Left colon (tissue), 2 donors: ENCODE measurements at regions not wholly inside any gene's neighbourhood (a gene's known extent, or its start where the extent isn't known, plus 50 kb on each side); places are given as distances from the start of the nearest gene placed in this dataset.

Source experiments
- ATAC-seq: fragments of 200-7000 bp; cut with Tn5 transposase; one replicate; pipeline ENCODE4 v1.9.1; 2020; ENCODE audit warnings: mild to moderate bottlenecking, moderate library complexity
- DNase-seq, 2 donors: peaks; one replicate each; pipeline ENCODE4 v3.0.0-alpha.2; 2020
- intact Hi-C, 2 donors: fragments of 100-400 bp; cut with DNase I in 1 of 2; cut with micrococcal nuclease in 1 of 2; formaldehyde crosslinking; loops; one replicate each; pipeline versions ENCODE4 v1.11.2 to v1.14.0; 2022; cut with DNase I, micrococcal nuclease
- donor health status: DM: no; HTN: no; CAD: no.
- donor health status: DM: yes; HTN: yes; CAD: no.

- DNase-seq (no peak), ATAC-seq (no peak)
- intact Hi-C loops = no loop called here
Observed at GRCh38 chr9:3161912-3162311, 318.0 kb upstream of the PUM3 start.

- no peak for ATAC-seq
- intact Hi-C loops = no loop called here
- DNase-seq = no peak
Observed at GRCh38 chr9:3157011-3157410, 313.1 kb upstream of the PUM3 start.

- ATAC-seq (no peak), DNase-seq (no peak)
- intact Hi-C loops = no loop called here
Observed at GRCh38 chr9:3151672-3152576, 308.0 kb upstream of the PUM3 start.

GRCh38 chr9:3150074-3150473 is 306.2 kb upstream of the PUM3 start:
- intact Hi-C loops = no loop called here
- ATAC-seq (no peak), DNase-seq (no peak)

- intact Hi-C loops = no loop called here
- DNase-seq (no peak), ATAC-seq (no peak)
Observed at GRCh38 chr9:3138231-3139229, 294.6 kb upstream of the PUM3 start.

GRCh38 chr9:3137347-3137695 is 293.4 kb upstream of the PUM3 start:
- ATAC-seq = no peak
- intact Hi-C loops = no loop called here
- DNase-seq = no peak

GRCh38 chr9:3136686-3137346 is 292.9 kb upstream of the PUM3 start:
- intact Hi-C loops = no loop called here
- no peak for DNase-seq
- no peak for ATAC-seq

- ATAC-seq (no peak), DNase-seq (no peak)
- intact Hi-C loops = no loop called here
Observed at GRCh38 chr9:3136230-3136629, 292.3 kb upstream of the PUM3 start.

GRCh38 chr9:3127564-3127963 is 283.7 kb upstream of the PUM3 start:
- no peak for ATAC-seq
- no peak for DNase-seq
- intact Hi-C loops = no loop called here

- intact Hi-C loops = no loop called here
- no peak for ATAC-seq
Observed at GRCh38 chr9:3125602-3126405, 281.9 kb upstream of the PUM3 start.

GRCh38 chr9:3124001-3124400 is 280.1 kb upstream of the PUM3 start:
- intact Hi-C loops = no loop called here
- ATAC-seq (no peak), DNase-seq (no peak)

More at GRCh38 chr9:3125602-3126405, 281.9 kb upstream of the PUM3 start:
- DNase-seq = no peak

- intact Hi-C loops = no loop called here
- no peak for ATAC-seq
- no peak for DNase-seq
Observed at GRCh38 chr9:3118081-3118480, 274.2 kb upstream of the PUM3 start.

GRCh38 chr9:3099646-3100045 is 255.8 kb upstream of the PUM3 start:
- DNase-seq (no peak), ATAC-seq (no peak)
- intact Hi-C loops = no loop called here

GRCh38 chr9:3088219-3088618 is 244.3 kb upstream of the PUM3 start:
- DNase-seq (no peak), ATAC-seq (no peak)
- intact Hi-C loops = no loop called here

GRCh38 chr9:3087697-3088096 is 243.8 kb upstream of the PUM3 start:
- intact Hi-C loops = no loop called here
- ATAC-seq (no peak), DNase-seq (no peak)

GRCh38 chr9:3080951-3081350 is 237.1 kb upstream of the PUM3 start:
- intact Hi-C loops = no loop called here
- no peak for DNase-seq
- ATAC-seq = no peak

GRCh38 chr9:3074247-3074646 is 230.4 kb upstream of the PUM3 start:
- no peak for DNase-seq
- intact Hi-C loops = no loop called here
- ATAC-seq = no peak

- ATAC-seq = no peak
- intact Hi-C loops = no loop called here
- DNase-seq = no peak
Observed at GRCh38 chr9:3066591-3066990, 222.7 kb upstream of the PUM3 start.
